Spleen (tissue), 7 donors: ENCODE measurements at regions not wholly inside any gene's neighbourhood (a gene's known extent, or its start where the extent isn't known, plus 50 kb on each side); places are given as distances from the start of the nearest gene placed in this dataset.

ENCODE experiments used
- CTCF ChIP-seq, 11 experiments: fragments of 200-600 bp in 7 of 11; fragments of 450-650 bp in 4 of 11; sonication (generic) in 4 of 11; IDR thresholded peaks in 8 of 11; conservative IDR thresholded peaks in 3 of 11; 1 replicate in 7 of 11; 2 replicates in 4 of 11; pipeline versions ENCODE4 v1.4.0 to v1.8.0; 2016 to 2021; ENCODE audit warnings: antibody characterized with exemption in 11 of 11, inconsistent platforms in 4 of 11, mild to moderate bottlenecking in 1 of 11
- POLR2A ChIP-seq, 3 donors: fragments of 450-650 bp; IDR thresholded peaks; one replicate each; pipeline ENCODE4 v1.5.1; 2017; ENCODE audit warnings: antibody characterized with exemption in 3 of 3, mild to moderate bottlenecking in 1 of 3
- POLR2AphosphoS5 ChIP-seq, 3 donors: sonication (generic); formaldehyde crosslinking; IDR thresholded peaks; one replicate each; pipeline ENCODE4 v1.5.1; 2017; ENCODE audit warnings: antibody characterized with exemption in 3 of 3
- donor health status: DM: no; HTN: no; CAD: no; lungs with moderate emphysema.
- donor health status: DM: no; HTN: no; CAD: no.
- donor health status: DM: no; HTN: no; CAD: no.

GRCh38 chr4:83180431-83180968, 66.0 kb upstream of the PLAC8 start:
- no peak for TF ChIP-seq CTCF (IDR thresholded peaks at IDR 0.05 in 8 of 11, conservative IDR thresholded peaks at IDR 0.05 in 3 of 11)
- no peak for TF ChIP-seq POLR2AphosphoS5 (IDR thresholded peaks at IDR 0.05)
- no peak for TF ChIP-seq POLR2A (IDR thresholded peaks at IDR 0.05)
